ENCODE measurements at regions not wholly inside any gene's neighbourhood (a gene's known extent, or its start where the extent isn't known, plus 50 kb on each side); places are given as distances from the start of the nearest gene placed in this dataset.

- Histone ChIP-seq H3K27me3 (ENCODE audit: control insufficient read depth, insufficient read depth, low read length) (no peaks in the 10 kb centered on the region), H2BK20ac (ENCODE audit: low read depth, low read length) (no peak overlapping the region), H3K9me1 (ENCODE audit: insufficient read depth, low read length) (no peaks in the 10 kb centered on the region), H3K4me3 (ENCODE audit: insufficient read depth, low read depth, low read length) (no peak overlapping the region), H2AFZ (replicated peaks; ENCODE audit: low read length, poor library complexity) (no peak overlapping the region), H3K23ac (ENCODE audit: low read depth, low read length) (no peak overlapping the region), H2AK5ac (ENCODE audit: low read depth, low read length) (no peak overlapping the region), H2BK120ac (ENCODE audit: low read depth, low read length) (no peak overlapping the region), H2BK15ac (ENCODE audit: low read depth, low read length) (no peak overlapping the region), H3K4me2 (ENCODE audit: low read depth, low read length) (no peak overlapping the region), H3K4me1 (ENCODE audit: control insufficient read depth, insufficient read depth, low read length) (no peaks in the 10 kb centered on the region), H2AK9ac (replicated peaks; ENCODE audit: low read depth, low read length, poor library complexity) (no peak overlapping the region), H3K14ac (replicated peaks; ENCODE audit: low read depth, low read length) (no peak overlapping the region), H3K27ac (ENCODE audit: insufficient read depth, low read length) (no peak overlapping the region), H4K20me1 (ENCODE audit: insufficient read depth, low read length) (no peaks in the 10 kb centered on the region), H3K9me3 (ENCODE audit: control insufficient read depth, insufficient read depth, low read length) (no peaks in the 10 kb centered on the region), H3K79me1 (ENCODE audit: low read depth in 1 of 2, low read length in 2 of 2) (no peaks in the 10 kb centered on the region), H3K36me3 (ENCODE audit: control insufficient read depth, insufficient read depth, low read length) (no peaks in the 10 kb centered on the region), H2BK5ac (ENCODE audit: low read depth, low read length, poor library complexity, severe bottlenecking) (no peak overlapping the region), H3K4ac (ENCODE audit: low read depth, low read length) (no peak overlapping the region), H4K8ac (ENCODE audit: low read depth in 2 of 2, low read length in 2 of 2) (no peak overlapping the region), H3K56ac (ENCODE audit: extremely low read depth, insufficient read depth, low read length) (no peak overlapping the region), H3K9ac (ENCODE audit: low read depth, low read length) (no peak overlapping the region), H4K5ac (ENCODE audit: low read depth, low read length) (no peak overlapping the region), H4K91ac (ENCODE audit: insufficient read depth, low read depth, low read length) (no peak overlapping the region), H3K18ac (ENCODE audit: low read depth, low read length) (no peak overlapping the region)
- WGBS, 2 experiments (ENCODE audit: extremely low coverage in 2 of 2, insufficient read length in 1 of 2), result no CpG with 5 or more reads among the region's 2 CpGs
- intact Hi-C loops (cut with micrococcal nuclease) (no loop called here), in situ Hi-C loops (cut with MboI; ENCODE audit: low sequenced_read_pairs) (no loop called here), dilution Hi-C loops (cut with HindIII; ENCODE audit: low sequenced_read_pairs, unreplicated experiment) (no loop called here)
- no TSS peak for BruUV-seq (replicated peaks)
- POLR2A ChIA-PET (ENCODE audit: unreplicated experiment), result no interaction called here
- CTCF ChIA-PET, result interaction anchor here (0.6 kb wide), 1 partner anchor 923 kb away, joined by 4 read pairs; no protein-coding TSS in a partner anchor
- TF ChIP-seq FOS (IDR thresholded peaks at IDR 0.05; ENCODE audit: low read depth, low read length) (no peak), RFX5 (IDR thresholded peaks at IDR 0.05; ENCODE audit: low read depth, low read length) (no peak), CEBPB (IDR thresholded peaks at IDR 0.05; ENCODE audit: low read depth, low read length) (no peak), MAFK (IDR thresholded peaks at IDR 0.05; ENCODE audit: low read depth, low read length) (no peak), RCOR1 (IDR thresholded peaks at IDR 0.05; ENCODE audit: insufficient replicate concordance, low read length) (no peak), POLR2A (IDR thresholded peaks at IDR 0.05; ENCODE audit: low read depth, low read length) (no peak), MXI1 (IDR thresholded peaks at IDR 0.05; ENCODE audit: borderline replicate concordance, low read depth, low read length) (no peak), ELK1 (IDR thresholded peaks at IDR 0.05; ENCODE audit: borderline replicate concordance, low read depth, low read length) (no peak), NFE2L2 (IDR thresholded peaks at IDR 0.05; ENCODE audit: low read depth, low read length) (no peak), RAD21 (IDR thresholded peaks at IDR 0.05; ENCODE audit: low read length) (no peak), BHLHE40 (IDR thresholded peaks at IDR 0.05; ENCODE audit: low read depth, low read length) (no peak), CHD1 (IDR thresholded peaks at IDR 0.05; ENCODE audit: low read depth, low read length) (no peak), SMC3 (IDR thresholded peaks at IDR 0.05; ENCODE audit: low read depth, low read length) (no peak)
- TF ChIP-seq, protein P1, sequence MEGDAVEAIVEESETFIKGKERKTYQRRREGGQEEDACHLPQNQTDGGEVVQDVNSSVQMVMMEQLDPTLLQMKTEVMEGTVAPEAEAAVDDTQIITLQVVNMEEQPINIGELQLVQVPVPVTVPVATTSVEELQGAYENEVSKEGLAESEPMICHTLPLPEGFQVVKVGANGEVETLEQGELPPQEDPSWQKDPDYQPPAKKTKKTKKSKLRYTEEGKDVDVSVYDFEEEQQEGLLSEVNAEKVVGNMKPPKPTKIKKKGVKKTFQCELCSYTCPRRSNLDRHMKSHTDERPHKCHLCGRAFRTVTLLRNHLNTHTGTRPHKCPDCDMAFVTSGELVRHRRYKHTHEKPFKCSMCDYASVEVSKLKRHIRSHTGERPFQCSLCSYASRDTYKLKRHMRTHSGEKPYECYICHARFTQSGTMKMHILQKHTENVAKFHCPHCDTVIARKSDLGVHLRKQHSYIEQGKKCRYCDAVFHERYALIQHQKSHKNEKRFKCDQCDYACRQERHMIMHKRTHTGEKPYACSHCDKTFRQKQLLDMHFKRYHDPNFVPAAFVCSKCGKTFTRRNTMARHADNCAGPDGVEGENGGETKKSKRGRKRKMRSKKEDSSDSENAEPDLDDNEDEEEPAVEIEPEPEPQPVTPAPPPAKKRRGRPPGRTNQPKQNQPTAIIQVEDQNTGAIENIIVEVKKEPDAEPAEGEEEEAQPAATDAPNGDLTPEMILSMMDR (conservative IDR thresholded peaks at IDR 0.05; ENCODE audit: low read depth, low read length), result no peak
- TF ChIP-seq, protein P2, sequence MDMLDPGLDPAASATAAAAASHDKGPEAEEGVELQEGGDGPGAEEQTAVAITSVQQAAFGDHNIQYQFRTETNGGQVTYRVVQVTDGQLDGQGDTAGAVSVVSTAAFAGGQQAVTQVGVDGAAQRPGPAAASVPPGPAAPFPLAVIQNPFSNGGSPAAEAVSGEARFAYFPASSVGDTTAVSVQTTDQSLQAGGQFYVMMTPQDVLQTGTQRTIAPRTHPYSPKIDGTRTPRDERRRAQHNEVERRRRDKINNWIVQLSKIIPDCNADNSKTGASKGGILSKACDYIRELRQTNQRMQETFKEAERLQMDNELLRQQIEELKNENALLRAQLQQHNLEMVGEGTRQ (IDR thresholded peaks at IDR 0.05; ENCODE audit: low read depth, low read length), result no peak
- DNase-seq, result peak; percentile 12
- peak; percentile 44 for ATAC-seq (ENCODE audit: low read depth)
Observed at GRCh38 chr6:56399250-56399671, 151.9 kb upstream of the COL21A1 start.

Measured in IMR-90 (cell line).